Calu3 (cell line): ENCODE measurements at regions not wholly inside any gene's neighbourhood (a gene's known extent, or its start where the extent isn't known, plus 50 kb on each side); places are given as distances from the start of the nearest gene placed in this dataset.

Experiments
- BruUV-seq: library from RNA; stranded (reverse); fragments of 400-500 nt; replicated peaks from 2 replicates; lab custom pipeline; 2021; lab: Mats Ljungman, UMichigan
- CTCF ChIA-PET: fragments of 300-600 bp; sonication (Branson Sonifier 250); formaldehyde crosslinking; loops from one replicate; lab custom pipeline; 2022; ENCODE audit warnings: antibody characterized with exemption; lab: Charles Lee
- DNase-seq: peaks from one replicate; pipeline ENCODE4 v3.0.0; 2022
- H3K27ac Mint-ChIP-seq: one replicate; pipeline ENCODE4 v1.8.0; 2022; ENCODE audit warnings: mixed read lengths; ENCODE audit not compliant: unreplicated experiment
- H3K27me3 Mint-ChIP-seq: one replicate; pipeline ENCODE4 v1.8.0; 2022; ENCODE audit warnings: mixed read lengths; ENCODE audit not compliant: unreplicated experiment
- H3K36me3 Mint-ChIP-seq: one replicate; pipeline ENCODE4 v1.8.0; 2022; ENCODE audit warnings: mild to moderate bottlenecking, moderate library complexity, mixed read lengths; ENCODE audit not compliant: insufficient read depth, unreplicated experiment
- H3K4me1 Mint-ChIP-seq: one replicate; pipeline ENCODE4 v1.8.0; 2022; ENCODE audit warnings: mild to moderate bottlenecking, low read depth, mixed read lengths; ENCODE audit not compliant: unreplicated experiment
- H3K4me3 Mint-ChIP-seq: one replicate; pipeline ENCODE4 v1.8.0; 2022; ENCODE audit warnings: mild to moderate bottlenecking, low read depth, moderate library complexity, mixed read lengths; ENCODE audit not compliant: unreplicated experiment
- H3K9me3 Mint-ChIP-seq: one replicate; pipeline ENCODE4 v1.8.0; 2022; ENCODE audit warnings: low read depth, mixed read lengths; ENCODE audit not compliant: unreplicated experiment
- CTCF ChIP-seq: fragments of 200-600 bp; IDR thresholded peaks from one replicate; pipeline ENCODE4 v1.8.0; 2022; ENCODE audit warnings: antibody characterized with exemption; ENCODE audit not compliant: unreplicated experiment
- intact Hi-C: fragments of 100-400 bp; cut with micrococcal nuclease; formaldehyde crosslinking; loops from one replicate; pipeline ENCODE4 v1.10.0; 2022; ENCODE audit not compliant: unreplicated experiment

GRCh38 chr6:108748959-108749358 lies 99.3 kb upstream of the ARMC2 start:
- peaks cover 3% of the 10 kb centered on the region for H3K9me3 Mint-ChIP-seq
- no peak for TF ChIP-seq CTCF
- no peak for DNase-seq
- CTCF ChIA-PET, result no interaction called here
- BruUV-seq, result no TSS peak
- H3K27me3 Mint-ChIP-seq, result no peaks in the 10 kb centered on the region
- H3K36me3 Mint-ChIP-seq, result no peaks in the 10 kb centered on the region
- intact Hi-C loops, result no loop called here
- H3K4me3 Mint-ChIP-seq, result no peak overlapping the region
- no peak overlapping the region for H3K27ac Mint-ChIP-seq
- peaks cover 20% of the 10 kb centered on the region for H3K4me1 Mint-ChIP-seq

GRCh38 chr6:108750801-108751200 lies 97.4 kb upstream of the ARMC2 start:
- intact Hi-C loops, result no loop called here
- CTCF ChIA-PET, result no interaction called here
- Mint-ChIP-seq H3K36me3 (no peaks in the 10 kb centered on the region), H3K4me1 (peaks cover 8% of the 10 kb centered on the region), H3K4me3 (no peak overlapping the region), H3K27ac (no peak overlapping the region), H3K9me3 (peaks cover 3% of the 10 kb centered on the region), H3K27me3 (no peaks in the 10 kb centered on the region)
- no peak for TF ChIP-seq CTCF
- no peak for DNase-seq
- BruUV-seq, result no TSS peak

- Mint-ChIP-seq H3K27ac (no peak overlapping the region), H3K27me3 (no peaks in the 10 kb centered on the region), H3K36me3 (no peaks in the 10 kb centered on the region), H3K4me1 (peaks cover 8% of the 10 kb centered on the region), H3K4me3 (no peak overlapping the region), H3K9me3 (peaks cover 3% of the 10 kb centered on the region)
- CTCF ChIA-PET, result interaction anchor here (0.7 kb wide), 1 partner anchor 209 kb away, joined by 3 read pairs; no protein-coding TSS in a partner anchor
- BruUV-seq, result no TSS peak
- intact Hi-C loops, result no loop called here
- DNase-seq, result no peak
- TF ChIP-seq CTCF, result no peak
Measured at GRCh38 chr6:108751282-108751681, 96.9 kb upstream of the ARMC2 start.

GRCh38 chr6:108751851-108752732 lies 96.1 kb upstream of the ARMC2 start:
- H3K4me3 Mint-ChIP-seq, result no peak overlapping the region
- peaks cover 8% of the 10 kb centered on the region for H3K4me1 Mint-ChIP-seq
- peaks cover 3% of the 10 kb centered on the region for H3K9me3 Mint-ChIP-seq
- CTCF ChIA-PET, result interaction anchor here (0.7 kb wide), 1 partner anchor 210 kb away, joined by 3 read pairs; no protein-coding TSS in a partner anchor
- TF ChIP-seq CTCF, result no peak
- intact Hi-C loops, result no loop called here
- no peak for DNase-seq
- no peak overlapping the region for H3K27ac Mint-ChIP-seq
- no peaks in the 10 kb centered on the region for H3K27me3 Mint-ChIP-seq
- H3K36me3 Mint-ChIP-seq, result no peaks in the 10 kb centered on the region
- no TSS peak for BruUV-seq
